Liver (tissue), 7 donors: ENCODE measurements at regions not wholly inside any gene's neighbourhood (a gene's known extent, or its start where the extent isn't known, plus 50 kb on each side); places are given as distances from the start of the nearest gene placed in this dataset.

ENCODE experiments used
- DNase-seq: peaks from one replicate; pipeline ENCODE4 v3.0.0-alpha.2; 2017; ENCODE audit warnings: low spot score
- H3K27ac ChIP-seq, 2 donors: one replicate each; pipeline ENCODE4 v1.7.0; 2013; ENCODE audit warnings: inconsistent platforms in 2 of 2, low read length in 2 of 2, control low read depth in 1 of 2, low read depth in 1 of 2, mild to moderate bottlenecking in 1 of 2
- H3K27me3 ChIP-seq, 4 donors: one replicate each; pipeline versions ENCODE4 v1.6.1 to v1.7.0; 2013; ENCODE audit warnings: low read length in 3 of 4, inconsistent platforms in 1 of 4, mild to moderate bottlenecking in 1 of 4, moderate library complexity in 1 of 4; ENCODE audit not compliant: control insufficient read depth in 4 of 4, insufficient read depth in 4 of 4
- H3K36me3 ChIP-seq, 4 donors: one replicate each; pipeline versions ENCODE4 v1.6.1 to v1.7.0; 2013; ENCODE audit warnings: low read length in 3 of 4, mild to moderate bottlenecking in 3 of 4, low read depth in 1 of 4, moderate library complexity in 1 of 4; ENCODE audit not compliant: control insufficient read depth in 4 of 4, insufficient read depth in 3 of 4
- H3K4me1 ChIP-seq, 4 donors: one replicate each; pipeline versions ENCODE4 v1.6.1 to v1.7.0; 2013; ENCODE audit warnings: low read length in 3 of 4, mild to moderate bottlenecking in 3 of 4, moderate library complexity in 1 of 4; ENCODE audit not compliant: control insufficient read depth in 4 of 4, insufficient read depth in 4 of 4
- H3K4me3 ChIP-seq, 3 donors: one replicate each; pipeline versions ENCODE4 v1.6.1 to v1.7.0; 2013; ENCODE audit warnings: low read length in 3 of 3, control low read depth in 1 of 3, low read depth in 1 of 3, mild to moderate bottlenecking in 1 of 3
- H3K9ac ChIP-seq, 2 donors: one replicate each; pipeline ENCODE4 v1.7.0; 2013; ENCODE audit warnings: low read length in 2 of 2, mild to moderate bottlenecking in 2 of 2, moderate library complexity in 2 of 2, control low read depth in 1 of 2, low read depth in 1 of 2
- H3K9me3 ChIP-seq, 4 donors: one replicate each; pipeline versions ENCODE4 v1.6.1 to v1.7.0; 2013; ENCODE audit warnings: low read length in 3 of 4; ENCODE audit not compliant: control insufficient read depth in 4 of 4
- ATF3 ChIP-seq: IDR thresholded peaks from 2 replicates; pipeline ENCODE4 v1.6.1; 2016; ENCODE audit warnings: antibody characterized with exemption
- EGR1 ChIP-seq, 2 donors: IDR thresholded peaks; 2 replicates each; pipeline ENCODE4 v1.6.1; 2016 to 2018; ENCODE audit warnings: antibody characterized with exemption in 2 of 2, low read depth in 2 of 2
- FOXA1 ChIP-seq: IDR thresholded peaks from 2 replicates; pipeline ENCODE4 v1.6.1; 2016; ENCODE audit warnings: antibody characterized with exemption
- FOXA2 ChIP-seq: IDR thresholded peaks from 2 replicates; pipeline ENCODE4 v1.6.1; 2016; ENCODE audit warnings: antibody characterized with exemption
- GABPA ChIP-seq, 2 donors: IDR thresholded peaks in 1 of 2; conservative IDR thresholded peaks in 1 of 2; 2 replicates each; pipeline ENCODE4 v1.6.1; 2016; ENCODE audit warnings: antibody characterized with exemption in 2 of 2, mild to moderate bottlenecking in 1 of 2, moderate library complexity in 1 of 2
- HNF4A ChIP-seq, 2 donors: conservative IDR thresholded peaks; 2 replicates each; pipeline ENCODE4 v1.6.1; 2016; ENCODE audit warnings: antibody characterized with exemption in 2 of 2, mild to moderate bottlenecking in 2 of 2
- HNF4G ChIP-seq: IDR thresholded peaks from 2 replicates; pipeline ENCODE4 v1.6.1; 2016; ENCODE audit warnings: antibody characterized with exemption
- NR2F2 ChIP-seq: IDR thresholded peaks from 2 replicates; pipeline ENCODE4 v1.6.1; 2016; ENCODE audit warnings: antibody characterized with exemption
- RAD21 ChIP-seq, 2 donors: IDR thresholded peaks; 2 replicates each; pipeline ENCODE4 v1.6.1; 2016; ENCODE audit warnings: antibody characterized with exemption in 2 of 2, mild to moderate bottlenecking in 2 of 2
- RXRA ChIP-seq, 2 donors: IDR thresholded peaks; 2 replicates each; pipeline ENCODE4 v1.6.1; 2017 to 2018; ENCODE audit warnings: antibody characterized with exemption in 2 of 2, mild to moderate bottlenecking in 1 of 2
- SP1 ChIP-seq: IDR thresholded peaks from 2 replicates; pipeline ENCODE4 v1.6.1; 2018; ENCODE audit warnings: antibody characterized with exemption, mild to moderate bottlenecking
- TAF1 ChIP-seq: conservative IDR thresholded peaks from 2 replicates; pipeline ENCODE4 v1.6.1; 2016; ENCODE audit warnings: antibody characterized with exemption, mild to moderate bottlenecking
- YY1 ChIP-seq: IDR thresholded peaks from 2 replicates; pipeline ENCODE4 v1.6.1; 2016; ENCODE audit warnings: antibody characterized with exemption, mild to moderate bottlenecking
- ZBTB33 ChIP-seq: IDR thresholded peaks from 2 replicates; pipeline ENCODE4 v1.6.1; 2016; ENCODE audit warnings: antibody characterized with exemption
- WGBS: extraction: QIAGEN DNeasy Blood & Tissue Kit; methylation state at CpG from one replicate; pipeline ENCODE4 v1.1.7; 2013; 5-methylcytosine and 5-hydroxymethylcytosine counted together
- TF ChIP-seq, protein P1 (sequence below): IDR thresholded peaks from 2 replicates; pipeline ENCODE4 v1.6.1; 2016; ENCODE audit warnings: antibody characterized with exemption
- donor health status: healthy.
- donor health status: healthy.
- donor health status: healthy.
- donor health status: healthy.

GRCh38 chr17:13387236-13387635 lies 214.5 kb downstream of the HS3ST3A1 start (continued):
- TF ChIP-seq, protein P1, sequence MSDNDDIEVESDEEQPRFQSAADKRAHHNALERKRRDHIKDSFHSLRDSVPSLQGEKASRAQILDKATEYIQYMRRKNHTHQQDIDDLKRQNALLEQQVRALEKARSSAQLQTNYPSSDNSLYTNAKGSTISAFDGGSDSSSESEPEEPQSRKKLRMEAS = no peak
- TF ChIP-seq RXRA (IDR thresholded peaks at IDR 0.05) (no peak), FOXA2 (no peak)

DNA sequence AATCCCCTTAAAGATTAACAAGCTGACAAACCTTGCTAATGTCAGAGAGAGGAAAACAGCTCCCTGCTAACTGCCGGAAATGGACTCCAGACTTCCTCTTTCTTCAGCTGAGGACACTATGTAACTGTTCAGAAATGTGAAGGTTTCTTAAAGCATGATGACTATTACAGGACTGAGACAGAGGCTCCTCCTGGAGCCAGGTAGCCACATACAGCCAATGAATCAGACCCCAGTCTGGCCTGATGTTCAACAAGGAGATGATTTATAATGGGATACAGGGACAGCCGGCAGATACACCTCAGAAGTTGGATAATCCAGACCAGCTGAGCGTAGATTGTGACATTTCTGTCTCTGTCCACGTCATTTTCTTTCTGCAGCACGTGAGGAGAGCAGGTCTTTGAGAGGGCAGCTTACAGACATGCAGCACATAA lies 216.2 kb downstream of the HS3ST3A1 start:
- DNase-seq = no peak
- Histone ChIP-seq H3K4me1 (no peaks in the 10 kb centered on the region), H3K9ac (no peak overlapping the region), H3K27ac (no peak overlapping the region), H3K4me3 (no peak overlapping the region), H3K9me3 (no peaks in the 10 kb centered on the region), H3K36me3 (no peaks in the 10 kb centered on the region), H3K27me3 (no peaks in the 10 kb centered on the region)
- TF ChIP-seq EGR1 (IDR thresholded peaks at IDR 0.05; ENCODE audit: low read depth in 2 of 2) (no peak), FOXA2 (no peak), HNF4A (conservative IDR thresholded peaks at IDR 0.05) (no peak)
- 62% methylated on average over 5 of the region's 5 CpGs for WGBS

GRCh38 chr17:13384626-13385025 lies 217.1 kb downstream of the HS3ST3A1 start:
- TF ChIP-seq NR2F2 (no peak), FOXA2 (no peak), ZBTB33 (no peak), EGR1 (IDR thresholded peaks at IDR 0.05; ENCODE audit: low read depth in 2 of 2) (no peak)
- TF ChIP-seq, protein P1 = no peak
- Histone ChIP-seq H3K9me3 (no peaks in the 10 kb centered on the region), H3K36me3 (no peaks in the 10 kb centered on the region), H3K4me3 (no peak overlapping the region), H3K4me1 (no peaks in the 10 kb centered on the region), H3K27me3 (no peaks in the 10 kb centered on the region), H3K9ac (no peak overlapping the region), H3K27ac (no peak overlapping the region)
- WGBS = 100% methylated on average over 1 of the region's 1 CpG
- DNase-seq = no peak

GRCh38 chr17:13378361-13378760 lies 223.4 kb downstream of the HS3ST3A1 start:
- H3K36me3 ChIP-seq = no peaks in the 10 kb centered on the region
- 83% methylated on average over 2 of the region's 2 CpGs for WGBS
- H3K9ac ChIP-seq = no peak overlapping the region
- no peaks in the 10 kb centered on the region for H3K9me3 ChIP-seq
- TF ChIP-seq, protein P1 = no peak
- TF ChIP-seq SP1 (no peak), RAD21 (IDR thresholded peaks at IDR 0.05) (no peak), RXRA (IDR thresholded peaks at IDR 0.05) (no peak), ZBTB33 (no peak), HNF4G (no peak), YY1 (no peak), TAF1 (no peak), EGR1 (IDR thresholded peaks at IDR 0.05; ENCODE audit: low read depth in 2 of 2) (no peak), GABPA (IDR thresholded peaks at IDR 0.05 in 1 of 2, conservative IDR thresholded peaks at IDR 0.05 in 1 of 2) (no peak), FOXA1 (no peak), ATF3 (no peak)
- H3K4me3 ChIP-seq = no peak overlapping the region
- H3K4me1 ChIP-seq = no peaks in the 10 kb centered on the region
- H3K27ac ChIP-seq = no peak overlapping the region
- DNase-seq = no peak
- H3K27me3 ChIP-seq = no peaks in the 10 kb centered on the region
